HCT116 (cell line): ENCODE measurements at regions not wholly inside any gene's neighbourhood (a gene's known extent, or its start where the extent isn't known, plus 50 kb on each side); places are given as distances from the start of the nearest gene placed in this dataset.

Experiments
- ATAC-seq: fragments of 200-7000 bp; cut with Tn5 transposase; 2 replicates; pipeline ENCODE4 v1.9.1; 2020; ENCODE audit warnings: mild to moderate bottlenecking, moderate library complexity
- BruUV-seq: library from RNA; stranded (reverse); fragments of 400-500 nt; replicated peaks from 2 replicates; lab custom pipeline; 2021; lab: Mats Ljungman, UMichigan
- CTCF ChIA-PET: fragments of 300-600 bp; sonication (Branson Sonifier 250); formaldehyde crosslinking; loops from one replicate; lab custom pipeline; 2021; ENCODE audit warnings: antibody characterized with exemption; lab: Charles Lee
- POLR2A ChIA-PET: fragments of 300-600, 350-600 bp; sonication (Branson Sonifier 250); formaldehyde crosslinking; loops from one replicate; lab custom pipeline; 2021; ENCODE audit warnings: antibody characterized with exemption; lab: Charles Lee
- RAD21 ChIA-PET, 2 experiments: fragments of 300-600 bp; sonication (Branson Sonifier 250); formaldehyde crosslinking; loops; one replicate each; lab custom pipeline; 2023; ENCODE audit warnings: low total read pairs in 2 of 2; ENCODE audit not compliant: uncharacterized antibody in 2 of 2, unreplicated experiment in 2 of 2, low non-redundant PET in 1 of 2; lab: Charles Lee
- DNase-seq: peaks from one replicate; pipeline ENCODE4 v3.0.0-alpha.2; 2010; ENCODE audit warnings: low read depth, low spot score
- H2AFZ ChIP-seq: fragments of 200-600 bp; shearing (Covaris generic), sonication (generic); 2 replicates; pipeline ENCODE4 v1.6.1; 2017; ENCODE audit warnings: low read depth, mixed run types, mixed read lengths, antibody characterized with exemption, low read length; ENCODE audit not compliant: poor library complexity, severe bottlenecking
- H3K27ac ChIP-seq: 2 replicates; pipeline ENCODE4 v1.5.1; 2012; ENCODE audit warnings: low read depth, low read length
- H3K27me3 ChIP-seq: fragments of 200-600 bp; sonication (generic); 2 replicates; pipeline ENCODE4 v1.6.1; 2016; ENCODE audit warnings: mixed run types, low read length, mixed read lengths; ENCODE audit not compliant: insufficient read depth
- H3K36me3 ChIP-seq, 2 experiments: fragments of 200-500 bp in 1 of 2; fragments of 200-600 bp in 1 of 2; sonication (Bioruptor generic) in 1 of 2; sonication (generic) in 1 of 2; 2 replicates each; pipeline versions ENCODE4 v1.5.1 to v1.6.1; 2014 to 2016; ENCODE audit warnings: low read length in 2 of 2, inconsistent platforms in 1 of 2, mixed read lengths in 1 of 2, mixed run types in 1 of 2; ENCODE audit not compliant: insufficient read depth in 2 of 2, control insufficient read depth in 1 of 2
- H3K4me1 ChIP-seq, 2 experiments: fragments of 200-600 bp in 1 of 2; sonication (generic) in 1 of 2; 2 replicates each; pipeline versions ENCODE4 v1.5.1 to v1.6.1; 2012 to 2017; ENCODE audit warnings: low read length in 2 of 2, inconsistent platforms in 1 of 2, mild to moderate bottlenecking in 1 of 2, mixed read lengths in 1 of 2, mixed run types in 1 of 2, moderate library complexity in 1 of 2; ENCODE audit not compliant: insufficient read depth in 2 of 2, control insufficient read depth in 1 of 2
- H3K4me2 ChIP-seq: fragments of 200-600 bp; sonication (generic); 2 replicates; pipeline ENCODE4 v1.6.1; 2017; ENCODE audit warnings: mixed run types, low read length, mixed read lengths
- H3K4me3 ChIP-seq, 2 experiments: fragments of 200-600 bp in 1 of 2; sonication (generic) in 1 of 2; replicated peaks in 1 of 2; 2 replicates each; pipeline ENCODE4 v1.5.1; 2011 to 2016; ENCODE audit warnings: low read length in 2 of 2, control low read depth in 1 of 2, low read depth in 1 of 2, mild to moderate bottlenecking in 1 of 2, mixed read lengths in 1 of 2, mixed run types in 1 of 2
- H3K79me2 ChIP-seq: fragments of 200-600 bp; sonication (generic); 2 replicates; pipeline ENCODE4 v1.6.1; 2017; ENCODE audit warnings: mild to moderate bottlenecking, mixed run types, low read length, moderate library complexity, mixed read lengths; ENCODE audit not compliant: insufficient read depth
- H3K9ac ChIP-seq: fragments of 200-600 bp; sonication (generic); 2 replicates; pipeline ENCODE4 v1.6.1; 2016; ENCODE audit warnings: low read length, mixed read lengths
- H3K9me2 ChIP-seq: fragments of 200-600 bp; sonication (generic), shearing (Covaris generic); 2 replicates; pipeline ENCODE4 v1.6.1; 2017; ENCODE audit warnings: mixed run types, mild to moderate bottlenecking, moderate library complexity; ENCODE audit not compliant: insufficient read depth
- H3K9me3 ChIP-seq, 2 experiments: fragments of 200-500 bp in 1 of 2; fragments of 200-600 bp in 1 of 2; sonication (Bioruptor generic) in 1 of 2; sonication (generic) in 1 of 2; 2 replicates each; pipeline ENCODE4 v1.6.1; 2014 to 2017; ENCODE audit warnings: low read length in 2 of 2, mixed read lengths in 2 of 2, inconsistent platforms in 1 of 2, low read depth in 1 of 2, mild to moderate bottlenecking in 1 of 2, mixed run types in 1 of 2, moderate library complexity in 1 of 2; ENCODE audit not compliant: control insufficient read depth in 1 of 2, insufficient read depth in 1 of 2
- H4K20me1 ChIP-seq: fragments of 200-600 bp; sonication (generic), shearing (Covaris generic); 2 replicates; pipeline ENCODE4 v1.6.1; 2017; ENCODE audit warnings: mixed run types, mild to moderate bottlenecking, moderate library complexity; ENCODE audit not compliant: insufficient read depth
- CBX3 ChIP-seq: IDR thresholded peaks from 2 replicates; pipeline ENCODE4 v1.6.1; 2012; ENCODE audit warnings: low read depth
- EGR1 ChIP-seq: IDR thresholded peaks from 2 replicates; pipeline ENCODE4 v1.6.1; 2012; ENCODE audit warnings: low read depth
- ELF1 ChIP-seq: IDR thresholded peaks from 2 replicates; pipeline ENCODE4 v1.6.1; 2012; ENCODE audit warnings: low read depth, borderline replicate concordance
- EZH2 ChIP-seq: fragments of 200-600 bp; sonication (generic); IDR thresholded peaks from 2 replicates; pipeline ENCODE4 v1.6.1; 2017; ENCODE audit warnings: antibody characterized with exemption, mixed run types
- EZH2phosphoT487 ChIP-seq: fragments of 200-600 bp; IDR thresholded peaks from 2 replicates; pipeline ENCODE4 v1.6.1; 2018; ENCODE audit warnings: antibody characterized with exemption, borderline replicate concordance
- FOSL1 ChIP-seq: IDR thresholded peaks from 2 replicates; pipeline ENCODE4 v1.6.1; 2012; ENCODE audit warnings: low read depth
- POLR2A ChIP-seq: IDR thresholded peaks from 2 replicates; pipeline ENCODE4 v1.7.0; 2011; ENCODE audit warnings: borderline replicate concordance; ENCODE audit not compliant: insufficient read depth, insufficient read length; ENCODE audit errors: extremely low read depth
- POLR2AphosphoS5 ChIP-seq: IDR thresholded peaks from 2 replicates; pipeline ENCODE4 v1.6.1; 2011; ENCODE audit warnings: mild to moderate bottlenecking, low read depth, low read length, moderate library complexity
- RAD21 ChIP-seq: IDR thresholded peaks from 2 replicates; pipeline ENCODE4 v1.6.1; 2012; ENCODE audit warnings: low read depth, mild to moderate bottlenecking
- SIN3A ChIP-seq: IDR thresholded peaks from 2 replicates; pipeline ENCODE4 v1.6.1; 2012; ENCODE audit warnings: low read depth
- SP1 ChIP-seq: IDR thresholded peaks from 2 replicates; pipeline ENCODE4 v1.6.1; 2012; ENCODE audit warnings: low read depth
- SRF ChIP-seq: IDR thresholded peaks from 2 replicates; pipeline ENCODE4 v1.6.1; 2012; ENCODE audit warnings: low read depth
- TCF7L2 ChIP-seq: IDR thresholded peaks from 2 replicates; pipeline ENCODE4 v1.7.0; 2011; ENCODE audit warnings: borderline replicate concordance, inconsistent platforms; ENCODE audit not compliant: insufficient read depth, insufficient read length; ENCODE audit errors: extremely low read depth
- YY1 ChIP-seq: IDR thresholded peaks from 2 replicates; pipeline ENCODE4 v1.6.1; 2011; ENCODE audit warnings: low read length, low read depth, moderate library complexity, mild to moderate bottlenecking; ENCODE audit not compliant: insufficient replicate concordance; ENCODE audit errors: extremely low read depth
- intact Hi-C: fragments of 100-400 bp; cut with micrococcal nuclease; formaldehyde crosslinking; loops from 2 replicates; pipeline ENCODE4 v1.10.0; 2022
- TF ChIP-seq, protein P1 (sequence below), 3 experiments: fragments of 200-600 bp in 1 of 3; sonication (generic) in 1 of 3; IDR thresholded peaks in 2 of 3; conservative IDR thresholded peaks in 1 of 3; 2 replicates each; pipeline ENCODE4 v1.5.1; 2012 to 2017; ENCODE audit warnings: low read depth in 2 of 3, low read length in 2 of 3, antibody characterized with exemption in 1 of 3, borderline replicate concordance in 1 of 3, control low read depth in 1 of 3, mild to moderate bottlenecking in 1 of 3, mixed read lengths in 1 of 3, mixed run types in 1 of 3, moderate library complexity in 1 of 3; ENCODE audit not compliant: insufficient read depth in 1 of 3
- TF ChIP-seq, protein P2 (sequence below): IDR thresholded peaks from 2 replicates; pipeline ENCODE4 v1.6.1; 2012; ENCODE audit warnings: low read depth
- TF ChIP-seq, protein P3 (sequence below): IDR thresholded peaks from 2 replicates; pipeline ENCODE4 v1.6.1; 2012
- TF ChIP-seq, protein P4 (sequence below): IDR thresholded peaks from 2 replicates; pipeline ENCODE4 v1.6.1; 2011; ENCODE audit warnings: mild to moderate bottlenecking, low read length, moderate library complexity; ENCODE audit not compliant: insufficient replicate concordance; ENCODE audit errors: extremely low read depth

DNA sequence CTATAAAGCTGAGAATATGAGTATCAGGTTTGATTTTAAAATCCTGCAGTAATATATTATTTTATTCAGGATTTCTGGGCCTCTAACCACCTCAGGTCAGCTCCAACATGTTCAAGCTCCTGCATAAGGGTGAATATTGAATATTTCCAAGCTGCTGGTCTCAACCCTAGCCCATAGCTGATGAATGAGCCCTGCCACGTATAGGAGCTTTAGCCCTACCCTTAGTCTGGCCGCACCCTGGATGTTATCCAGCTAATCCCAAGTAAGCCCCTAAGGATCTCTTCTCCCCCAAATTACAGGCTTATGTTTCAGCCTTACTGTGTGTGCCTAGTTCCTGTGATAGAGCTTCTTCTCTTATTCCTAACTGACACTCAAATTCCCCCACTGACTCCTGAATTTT, 240.6 kb downstream of the KCTD12 start:
- Histone ChIP-seq H2AFZ (no peak overlapping the region), H4K20me1 (no peaks in the 10 kb centered on the region), H3K27ac (no peak overlapping the region), H3K4me2 (no peak overlapping the region), H3K4me3 (no peak overlapping the region), H3K9me2 (no peaks in the 10 kb centered on the region), H3K9me3 (no peaks in the 10 kb centered on the region), H3K79me2 (no peaks in the 10 kb centered on the region), H3K4me1 (no peaks in the 10 kb centered on the region), H3K9ac (no peak overlapping the region), H3K27me3 (no peaks in the 10 kb centered on the region), H3K36me3 (no peaks in the 10 kb centered on the region)
- no peak for DNase-seq
- no TSS peak for BruUV-seq
- intact Hi-C loops = no loop called here
- RAD21 ChIA-PET = no interaction called here
- ATAC-seq = no peak
- CTCF ChIA-PET = no interaction called here
- POLR2A ChIA-PET = no interaction called here
- TF ChIP-seq FOSL1 = no peak
- TF ChIP-seq, protein P1, sequence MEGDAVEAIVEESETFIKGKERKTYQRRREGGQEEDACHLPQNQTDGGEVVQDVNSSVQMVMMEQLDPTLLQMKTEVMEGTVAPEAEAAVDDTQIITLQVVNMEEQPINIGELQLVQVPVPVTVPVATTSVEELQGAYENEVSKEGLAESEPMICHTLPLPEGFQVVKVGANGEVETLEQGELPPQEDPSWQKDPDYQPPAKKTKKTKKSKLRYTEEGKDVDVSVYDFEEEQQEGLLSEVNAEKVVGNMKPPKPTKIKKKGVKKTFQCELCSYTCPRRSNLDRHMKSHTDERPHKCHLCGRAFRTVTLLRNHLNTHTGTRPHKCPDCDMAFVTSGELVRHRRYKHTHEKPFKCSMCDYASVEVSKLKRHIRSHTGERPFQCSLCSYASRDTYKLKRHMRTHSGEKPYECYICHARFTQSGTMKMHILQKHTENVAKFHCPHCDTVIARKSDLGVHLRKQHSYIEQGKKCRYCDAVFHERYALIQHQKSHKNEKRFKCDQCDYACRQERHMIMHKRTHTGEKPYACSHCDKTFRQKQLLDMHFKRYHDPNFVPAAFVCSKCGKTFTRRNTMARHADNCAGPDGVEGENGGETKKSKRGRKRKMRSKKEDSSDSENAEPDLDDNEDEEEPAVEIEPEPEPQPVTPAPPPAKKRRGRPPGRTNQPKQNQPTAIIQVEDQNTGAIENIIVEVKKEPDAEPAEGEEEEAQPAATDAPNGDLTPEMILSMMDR (IDR thresholded peaks at IDR 0.05 in 2 of 3, conservative IDR thresholded peaks at IDR 0.05 in 1 of 3; ENCODE audit: borderline replicate concordance in 1 of 3, insufficient read depth in 1 of 3, low read depth in 2 of 3, low read length in 2 of 3) = no peak
- TF ChIP-seq SP1 = no peak
- no peak for TF ChIP-seq SIN3A
- TF ChIP-seq EZH2phosphoT487 = no peak
- no peak for TF ChIP-seq SRF
- no peak for TF ChIP-seq CBX3
- no peak for TF ChIP-seq YY1
- TF ChIP-seq, protein P2, sequence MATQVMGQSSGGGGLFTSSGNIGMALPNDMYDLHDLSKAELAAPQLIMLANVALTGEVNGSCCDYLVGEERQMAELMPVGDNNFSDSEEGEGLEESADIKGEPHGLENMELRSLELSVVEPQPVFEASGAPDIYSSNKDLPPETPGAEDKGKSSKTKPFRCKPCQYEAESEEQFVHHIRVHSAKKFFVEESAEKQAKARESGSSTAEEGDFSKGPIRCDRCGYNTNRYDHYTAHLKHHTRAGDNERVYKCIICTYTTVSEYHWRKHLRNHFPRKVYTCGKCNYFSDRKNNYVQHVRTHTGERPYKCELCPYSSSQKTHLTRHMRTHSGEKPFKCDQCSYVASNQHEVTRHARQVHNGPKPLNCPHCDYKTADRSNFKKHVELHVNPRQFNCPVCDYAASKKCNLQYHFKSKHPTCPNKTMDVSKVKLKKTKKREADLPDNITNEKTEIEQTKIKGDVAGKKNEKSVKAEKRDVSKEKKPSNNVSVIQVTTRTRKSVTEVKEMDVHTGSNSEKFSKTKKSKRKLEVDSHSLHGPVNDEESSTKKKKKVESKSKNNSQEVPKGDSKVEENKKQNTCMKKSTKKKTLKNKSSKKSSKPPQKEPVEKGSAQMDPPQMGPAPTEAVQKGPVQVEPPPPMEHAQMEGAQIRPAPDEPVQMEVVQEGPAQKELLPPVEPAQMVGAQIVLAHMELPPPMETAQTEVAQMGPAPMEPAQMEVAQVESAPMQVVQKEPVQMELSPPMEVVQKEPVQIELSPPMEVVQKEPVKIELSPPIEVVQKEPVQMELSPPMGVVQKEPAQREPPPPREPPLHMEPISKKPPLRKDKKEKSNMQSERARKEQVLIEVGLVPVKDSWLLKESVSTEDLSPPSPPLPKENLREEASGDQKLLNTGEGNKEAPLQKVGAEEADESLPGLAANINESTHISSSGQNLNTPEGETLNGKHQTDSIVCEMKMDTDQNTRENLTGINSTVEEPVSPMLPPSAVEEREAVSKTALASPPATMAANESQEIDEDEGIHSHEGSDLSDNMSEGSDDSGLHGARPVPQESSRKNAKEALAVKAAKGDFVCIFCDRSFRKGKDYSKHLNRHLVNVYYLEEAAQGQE = no peak
- no peak for TF ChIP-seq POLR2AphosphoS5
- TF ChIP-seq EGR1 = no peak
- TF ChIP-seq POLR2A = no peak
- TF ChIP-seq, protein P3, sequence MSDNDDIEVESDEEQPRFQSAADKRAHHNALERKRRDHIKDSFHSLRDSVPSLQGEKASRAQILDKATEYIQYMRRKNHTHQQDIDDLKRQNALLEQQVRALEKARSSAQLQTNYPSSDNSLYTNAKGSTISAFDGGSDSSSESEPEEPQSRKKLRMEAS = no peak
- TF ChIP-seq EZH2 = no peak
- no peak for TF ChIP-seq ELF1
- TF ChIP-seq, protein P4, sequence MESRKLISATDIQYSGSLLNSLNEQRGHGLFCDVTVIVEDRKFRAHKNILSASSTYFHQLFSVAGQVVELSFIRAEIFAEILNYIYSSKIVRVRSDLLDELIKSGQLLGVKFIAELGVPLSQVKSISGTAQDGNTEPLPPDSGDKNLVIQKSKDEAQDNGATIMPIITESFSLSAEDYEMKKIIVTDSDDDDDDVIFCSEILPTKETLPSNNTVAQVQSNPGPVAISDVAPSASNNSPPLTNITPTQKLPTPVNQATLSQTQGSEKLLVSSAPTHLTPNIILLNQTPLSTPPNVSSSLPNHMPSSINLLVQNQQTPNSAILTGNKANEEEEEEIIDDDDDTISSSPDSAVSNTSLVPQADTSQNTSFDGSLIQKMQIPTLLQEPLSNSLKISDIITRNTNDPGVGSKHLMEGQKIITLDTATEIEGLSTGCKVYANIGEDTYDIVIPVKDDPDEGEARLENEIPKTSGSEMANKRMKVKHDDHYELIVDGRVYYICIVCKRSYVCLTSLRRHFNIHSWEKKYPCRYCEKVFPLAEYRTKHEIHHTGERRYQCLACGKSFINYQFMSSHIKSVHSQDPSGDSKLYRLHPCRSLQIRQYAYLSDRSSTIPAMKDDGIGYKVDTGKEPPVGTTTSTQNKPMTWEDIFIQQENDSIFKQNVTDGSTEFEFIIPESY = no peak
- TF ChIP-seq TCF7L2 = no peak
- no peak for TF ChIP-seq RAD21
